Neural cell (in vitro differentiated cells): ENCODE measurements at regions not wholly inside any gene's neighbourhood (a gene's known extent, or its start where the extent isn't known, plus 50 kb on each side); places are given as distances from the start of the nearest gene placed in this dataset.

Experiments
- H2AFZ ChIP-seq: fragments of 200-600, 300-800 bp; sonication (generic), shearing (Covaris generic); 2 replicates; pipeline ENCODE4 v1.6.0; 2014; ENCODE audit warnings: low read depth, mild to moderate bottlenecking, antibody characterized with exemption, low read length, moderate library complexity
- H3F3A ChIP-seq: fragments of 200-600 bp; shearing (Covaris generic); 2 replicates; pipeline ENCODE4 v1.6.1; 2016; ENCODE audit warnings: mild to moderate bottlenecking, moderate library complexity, mixed read lengths, antibody characterized with exemption, low read length; ENCODE audit not compliant: insufficient read depth, poor library complexity, severe bottlenecking
- H3K27ac ChIP-seq: fragments of 200-600, 300-800 bp; sonication (generic), shearing (Covaris generic); 2 replicates; pipeline ENCODE4 v1.5.1; 2014; ENCODE audit warnings: mild to moderate bottlenecking, low read length, moderate library complexity
- H3K27me3 ChIP-seq: fragments of 300-800, 200-600 bp; sonication (generic), shearing (Covaris generic); 2 replicates; pipeline ENCODE4 v1.6.0; 2014; ENCODE audit warnings: mild to moderate bottlenecking, low read depth, low read length, moderate library complexity; ENCODE audit not compliant: insufficient read depth
- H3K36me3 ChIP-seq: fragments of 300-800, 200-600 bp; sonication (generic), shearing (Covaris generic); 2 replicates; pipeline ENCODE4 v1.5.1; 2014; ENCODE audit warnings: mild to moderate bottlenecking, antibody characterized with exemption, low read length, moderate library complexity; ENCODE audit not compliant: insufficient read depth
- H3K4me2 ChIP-seq: fragments of 300-800, 200-600 bp; sonication (generic), shearing (Covaris generic); 2 replicates; pipeline ENCODE4 v1.6.0; 2014; ENCODE audit warnings: mild to moderate bottlenecking, low read length
- H3K4me3 ChIP-seq: fragments of 300-800, 200-600 bp; sonication (generic), shearing (Covaris generic); 2 replicates; pipeline ENCODE4 v1.5.1; 2014; ENCODE audit warnings: mild to moderate bottlenecking, low read length, moderate library complexity
- H3K79me2 ChIP-seq: fragments of 200-600 bp; shearing (Covaris generic); replicated peaks from 2 replicates; pipeline ENCODE4 v1.6.0; 2014; ENCODE audit warnings: mild to moderate bottlenecking, low read length, moderate library complexity; ENCODE audit not compliant: insufficient read depth
- H3K9ac ChIP-seq: fragments of 300-800, 200-600 bp; sonication (generic), shearing (Covaris generic); 2 replicates; pipeline ENCODE4 v1.6.1; 2016; ENCODE audit warnings: mild to moderate bottlenecking, low read length, mixed read lengths
- H3K9me2 ChIP-seq: fragments of 200-600 bp; shearing (Covaris generic); 2 replicates; pipeline ENCODE4 v1.6.1; 2016; ENCODE audit warnings: mild to moderate bottlenecking, low read length, mixed read lengths; ENCODE audit not compliant: insufficient read depth
- H3K9me3 ChIP-seq: fragments of 200-600, 300-800 bp; sonication (generic), shearing (Covaris generic); 2 replicates; pipeline ENCODE4 v1.6.1; 2016; ENCODE audit warnings: mild to moderate bottlenecking, mixed run types, low read length, moderate library complexity, mixed read lengths
- H4K20me1 ChIP-seq: fragments of 200-600 bp; shearing (Covaris generic); 2 replicates; pipeline ENCODE4 v1.6.1; 2016; ENCODE audit warnings: mild to moderate bottlenecking, mixed run types; ENCODE audit not compliant: insufficient read depth
- EP300 ChIP-seq: fragments of 450-650 bp; conservative IDR thresholded peaks from 2 replicates; pipeline ENCODE4 v1.6.1; 2014; ENCODE audit warnings: antibody characterized with exemption, mild to moderate bottlenecking, moderate library complexity; ENCODE audit not compliant: poor library complexity, severe bottlenecking
- EZH2 ChIP-seq: fragments of 200-600, 300-800 bp; shearing (Covaris generic), sonication (generic); IDR thresholded peaks from 2 replicates; pipeline ENCODE4 v1.6.1; 2014; ENCODE audit warnings: antibody characterized with exemption, low read length, borderline replicate concordance, mild to moderate bottlenecking; ENCODE audit not compliant: insufficient read depth, poor library complexity, severe bottlenecking
- MXI1 ChIP-seq: fragments of 450-650 bp; conservative IDR thresholded peaks from 2 replicates; pipeline ENCODE4 v1.6.1; 2014; ENCODE audit warnings: antibody characterized with exemption, mild to moderate bottlenecking; ENCODE audit not compliant: poor library complexity, severe bottlenecking
- POLR2AphosphoS5 ChIP-seq: IDR thresholded peaks from 2 replicates; pipeline ENCODE4 v1.6.1; 2012
- RAD21 ChIP-seq: fragments of 450-650 bp; conservative IDR thresholded peaks from 2 replicates; pipeline ENCODE4 v1.6.1; 2014; ENCODE audit warnings: antibody characterized with exemption, mild to moderate bottlenecking, moderate library complexity
- SMC3 ChIP-seq: fragments of 450-650 bp; conservative IDR thresholded peaks from 2 replicates; pipeline ENCODE4 v1.6.1; 2014; ENCODE audit warnings: antibody characterized with exemption, mild to moderate bottlenecking, moderate library complexity; ENCODE audit not compliant: poor library complexity
- TAF1 ChIP-seq: IDR thresholded peaks from 2 replicates; pipeline ENCODE4 v1.6.1; 2012; ENCODE audit warnings: low read depth
- TF ChIP-seq, protein P1 (sequence below): fragments of 450-650 bp; IDR thresholded peaks from 2 replicates; pipeline ENCODE4 v1.5.1; 2014; ENCODE audit warnings: antibody characterized with exemption, mild to moderate bottlenecking, moderate library complexity; ENCODE audit not compliant: poor library complexity, severe bottlenecking
- TF ChIP-seq, protein P2 (sequence below): IDR thresholded peaks from 2 replicates; pipeline ENCODE4 v1.6.1; 2012; ENCODE audit warnings: borderline replicate concordance

DNA sequence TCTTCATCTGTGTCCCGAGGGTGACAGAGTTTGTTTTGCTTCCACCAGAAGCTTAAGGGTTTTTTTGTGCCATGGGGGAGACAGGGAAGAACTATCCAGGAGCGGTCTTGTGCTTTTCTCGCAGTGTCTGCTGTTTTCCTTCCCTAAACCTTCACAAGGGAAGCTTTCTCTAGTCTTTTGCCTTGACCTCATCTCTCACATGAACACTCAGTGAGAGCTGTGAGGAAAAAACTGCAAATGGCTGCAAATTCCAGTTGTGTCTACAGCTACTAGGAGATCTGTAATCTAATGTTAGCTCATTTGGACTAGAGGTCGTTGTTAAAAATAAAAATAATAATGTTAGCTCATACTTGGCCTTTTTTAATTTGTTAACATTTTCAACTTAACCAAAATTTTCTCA lies 264.7 kb upstream of the SESN3 start:
- Histone ChIP-seq H3K27me3 (no peaks in the 10 kb centered on the region), H3F3A (no peaks in the 10 kb centered on the region), H3K4me2 (no peak overlapping the region), H3K9me3 (peaks cover 4% of the 10 kb centered on the region), H3K9me2 (no peaks in the 10 kb centered on the region), H3K79me2 (no peaks in the 10 kb centered on the region), H3K36me3 (no peaks in the 10 kb centered on the region), H3K4me3 (no peak overlapping the region), H4K20me1 (no peaks in the 10 kb centered on the region), H3K9ac (no peak overlapping the region), H2AFZ (no peak overlapping the region), H3K27ac (no peak overlapping the region)
- TF ChIP-seq POLR2AphosphoS5 (no peak), EP300 (no peak), EZH2 (no peak), SMC3 (no peak), RAD21 (no peak), MXI1 (no peak), TAF1 (no peak)
- TF ChIP-seq, protein P1, sequence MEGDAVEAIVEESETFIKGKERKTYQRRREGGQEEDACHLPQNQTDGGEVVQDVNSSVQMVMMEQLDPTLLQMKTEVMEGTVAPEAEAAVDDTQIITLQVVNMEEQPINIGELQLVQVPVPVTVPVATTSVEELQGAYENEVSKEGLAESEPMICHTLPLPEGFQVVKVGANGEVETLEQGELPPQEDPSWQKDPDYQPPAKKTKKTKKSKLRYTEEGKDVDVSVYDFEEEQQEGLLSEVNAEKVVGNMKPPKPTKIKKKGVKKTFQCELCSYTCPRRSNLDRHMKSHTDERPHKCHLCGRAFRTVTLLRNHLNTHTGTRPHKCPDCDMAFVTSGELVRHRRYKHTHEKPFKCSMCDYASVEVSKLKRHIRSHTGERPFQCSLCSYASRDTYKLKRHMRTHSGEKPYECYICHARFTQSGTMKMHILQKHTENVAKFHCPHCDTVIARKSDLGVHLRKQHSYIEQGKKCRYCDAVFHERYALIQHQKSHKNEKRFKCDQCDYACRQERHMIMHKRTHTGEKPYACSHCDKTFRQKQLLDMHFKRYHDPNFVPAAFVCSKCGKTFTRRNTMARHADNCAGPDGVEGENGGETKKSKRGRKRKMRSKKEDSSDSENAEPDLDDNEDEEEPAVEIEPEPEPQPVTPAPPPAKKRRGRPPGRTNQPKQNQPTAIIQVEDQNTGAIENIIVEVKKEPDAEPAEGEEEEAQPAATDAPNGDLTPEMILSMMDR, result no peak
- TF ChIP-seq, protein P2, sequence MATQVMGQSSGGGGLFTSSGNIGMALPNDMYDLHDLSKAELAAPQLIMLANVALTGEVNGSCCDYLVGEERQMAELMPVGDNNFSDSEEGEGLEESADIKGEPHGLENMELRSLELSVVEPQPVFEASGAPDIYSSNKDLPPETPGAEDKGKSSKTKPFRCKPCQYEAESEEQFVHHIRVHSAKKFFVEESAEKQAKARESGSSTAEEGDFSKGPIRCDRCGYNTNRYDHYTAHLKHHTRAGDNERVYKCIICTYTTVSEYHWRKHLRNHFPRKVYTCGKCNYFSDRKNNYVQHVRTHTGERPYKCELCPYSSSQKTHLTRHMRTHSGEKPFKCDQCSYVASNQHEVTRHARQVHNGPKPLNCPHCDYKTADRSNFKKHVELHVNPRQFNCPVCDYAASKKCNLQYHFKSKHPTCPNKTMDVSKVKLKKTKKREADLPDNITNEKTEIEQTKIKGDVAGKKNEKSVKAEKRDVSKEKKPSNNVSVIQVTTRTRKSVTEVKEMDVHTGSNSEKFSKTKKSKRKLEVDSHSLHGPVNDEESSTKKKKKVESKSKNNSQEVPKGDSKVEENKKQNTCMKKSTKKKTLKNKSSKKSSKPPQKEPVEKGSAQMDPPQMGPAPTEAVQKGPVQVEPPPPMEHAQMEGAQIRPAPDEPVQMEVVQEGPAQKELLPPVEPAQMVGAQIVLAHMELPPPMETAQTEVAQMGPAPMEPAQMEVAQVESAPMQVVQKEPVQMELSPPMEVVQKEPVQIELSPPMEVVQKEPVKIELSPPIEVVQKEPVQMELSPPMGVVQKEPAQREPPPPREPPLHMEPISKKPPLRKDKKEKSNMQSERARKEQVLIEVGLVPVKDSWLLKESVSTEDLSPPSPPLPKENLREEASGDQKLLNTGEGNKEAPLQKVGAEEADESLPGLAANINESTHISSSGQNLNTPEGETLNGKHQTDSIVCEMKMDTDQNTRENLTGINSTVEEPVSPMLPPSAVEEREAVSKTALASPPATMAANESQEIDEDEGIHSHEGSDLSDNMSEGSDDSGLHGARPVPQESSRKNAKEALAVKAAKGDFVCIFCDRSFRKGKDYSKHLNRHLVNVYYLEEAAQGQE, result no peak

DNA sequence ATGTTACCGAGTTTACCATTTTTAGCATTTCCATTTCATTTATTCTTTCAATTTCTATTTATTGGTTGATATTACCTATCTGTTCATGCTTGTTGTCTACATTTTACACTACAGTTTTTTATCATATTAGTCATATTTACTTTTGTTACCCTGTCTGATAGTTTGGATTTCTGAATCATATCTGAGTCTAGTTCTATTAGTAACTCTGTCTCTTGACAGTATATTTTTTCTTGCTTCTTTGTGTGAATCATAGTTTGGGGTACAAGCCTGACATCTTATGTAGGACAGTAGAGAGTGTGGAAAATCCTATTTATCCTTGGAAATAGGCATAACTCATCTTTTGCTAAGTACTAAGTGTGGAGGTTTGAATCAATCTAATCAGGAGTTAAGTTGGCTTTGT lies 263.9 kb upstream of the SESN3 start:
- Histone ChIP-seq H3K4me2 (no peak overlapping the region), H3K9ac (no peak overlapping the region), H3K79me2 (no peaks in the 10 kb centered on the region), H4K20me1 (no peaks in the 10 kb centered on the region), H2AFZ (no peak overlapping the region), H3K27me3 (no peaks in the 10 kb centered on the region), H3K4me3 (no peak overlapping the region), H3K27ac (no peak overlapping the region), H3K36me3 (no peaks in the 10 kb centered on the region), H3F3A (no peaks in the 10 kb centered on the region), H3K9me3 (peaks cover 4% of the 10 kb centered on the region), H3K9me2 (no peaks in the 10 kb centered on the region)
- TF ChIP-seq EP300 (no peak), SMC3 (no peak)
- TF ChIP-seq, protein P1, result no peak
